ENCODE measurements at regions not wholly inside any gene's neighbourhood (a gene's known extent, or its start where the extent isn't known, plus 50 kb on each side); places are given as distances from the start of the nearest gene placed in this dataset.

DNA sequence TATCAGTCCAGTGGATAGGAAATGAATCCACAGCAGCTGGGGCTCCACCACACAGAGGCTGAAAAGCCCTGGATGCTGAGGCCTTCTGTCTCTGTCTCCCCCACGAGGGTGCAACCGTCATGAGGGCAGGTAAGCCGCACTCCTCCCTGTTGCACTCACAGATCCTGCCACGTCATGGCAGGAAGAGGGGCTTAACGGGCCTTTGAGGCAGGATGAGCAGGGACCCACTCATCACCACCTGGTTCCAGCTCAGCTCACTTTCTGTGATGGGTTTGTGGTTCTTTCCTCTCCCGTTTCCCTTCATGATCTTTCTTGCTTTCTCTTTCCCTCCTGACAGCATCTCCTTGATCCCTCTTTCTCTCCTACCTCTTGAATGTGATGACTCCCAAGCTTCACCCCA, 575.2 kb downstream of the CCDC171 start:
- DNase-seq (ENCODE audit: low spot score), result no peak

GRCh38 chr9:16131264-16131663, 578.4 kb downstream of the CCDC171 start:
- DNase-seq (ENCODE audit: low spot score), result peak; percentile 22

DNA sequence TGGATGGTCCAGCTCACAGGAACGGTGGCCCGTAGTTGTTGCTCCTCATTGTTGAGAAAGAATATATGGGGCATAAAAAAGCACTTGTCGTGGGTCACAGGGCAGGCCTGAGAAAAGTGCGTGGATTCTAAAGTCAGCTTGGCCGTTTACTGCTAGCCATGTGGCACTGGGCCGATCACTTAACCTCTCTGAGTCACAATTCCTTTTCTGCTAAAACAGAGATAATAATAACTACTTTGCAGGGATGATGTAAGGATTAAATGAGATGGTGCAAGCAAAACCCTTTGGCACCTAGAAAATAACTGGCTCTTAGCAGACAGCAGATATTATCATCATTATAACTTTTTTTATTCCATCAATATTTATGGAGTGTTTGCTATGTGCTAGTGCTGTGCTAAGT, 579.7 kb downstream of the CCDC171 start:
- no peak for DNase-seq (ENCODE audit: low spot score)

DNA sequence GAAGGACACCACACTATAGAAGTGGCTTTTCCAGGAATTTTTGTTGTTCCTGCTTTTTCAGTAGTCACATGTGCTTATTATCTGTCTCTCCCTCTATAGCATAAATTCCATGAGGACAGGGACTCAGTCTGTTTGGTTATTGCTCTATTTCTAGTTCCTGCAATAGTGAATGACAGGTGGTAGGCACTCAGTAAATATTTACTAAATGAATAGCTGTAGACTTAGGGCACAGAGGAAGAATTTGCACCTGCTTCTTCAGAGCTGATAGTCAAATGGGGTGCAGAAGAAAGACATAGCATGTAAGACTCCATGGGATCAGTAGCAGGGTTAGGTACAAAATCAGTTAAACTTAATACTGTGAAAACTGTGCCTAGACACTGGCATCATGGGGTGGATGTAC, 580.2 kb downstream of the CCDC171 start:
- no peak for DNase-seq (ENCODE audit: low spot score)

DNA sequence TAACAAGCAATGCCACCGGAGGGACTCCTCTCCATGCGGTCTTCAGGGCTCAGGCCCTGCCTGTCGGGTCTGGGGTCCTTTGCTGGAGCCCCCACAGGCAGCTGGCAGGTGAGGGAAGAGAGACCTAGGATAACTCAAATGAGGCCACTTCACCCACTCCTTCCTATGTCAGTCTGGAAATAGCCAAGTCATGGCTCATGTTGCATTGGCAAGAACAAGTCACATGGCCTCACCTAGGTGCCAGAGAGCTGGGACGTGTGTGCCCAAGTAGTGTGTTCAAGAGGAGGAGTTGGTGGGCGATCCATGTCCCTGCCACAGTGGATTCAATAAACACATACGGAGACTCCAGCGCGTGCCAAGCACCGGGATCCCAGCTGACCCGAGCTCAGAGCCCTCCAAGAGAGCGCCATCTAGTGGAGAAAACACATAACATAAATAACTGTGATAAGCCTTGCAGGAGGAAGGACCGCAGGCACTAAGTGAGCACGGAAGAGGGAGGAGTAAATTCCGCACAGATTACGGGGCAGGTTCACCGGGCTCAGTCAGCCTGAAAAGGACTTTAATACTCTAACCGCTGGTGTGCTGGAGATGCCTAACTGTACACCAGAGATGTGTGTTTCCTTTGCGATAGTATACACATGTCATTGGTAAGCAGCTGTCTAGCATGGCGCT, 580.8 kb downstream of the CCDC171 start:
- no peak for DNase-seq (ENCODE audit: low spot score)

GRCh38 chr9:16134351-16134750, 581.5 kb downstream of the CCDC171 start:
- no peak for DNase-seq (ENCODE audit: low spot score)

DNA sequence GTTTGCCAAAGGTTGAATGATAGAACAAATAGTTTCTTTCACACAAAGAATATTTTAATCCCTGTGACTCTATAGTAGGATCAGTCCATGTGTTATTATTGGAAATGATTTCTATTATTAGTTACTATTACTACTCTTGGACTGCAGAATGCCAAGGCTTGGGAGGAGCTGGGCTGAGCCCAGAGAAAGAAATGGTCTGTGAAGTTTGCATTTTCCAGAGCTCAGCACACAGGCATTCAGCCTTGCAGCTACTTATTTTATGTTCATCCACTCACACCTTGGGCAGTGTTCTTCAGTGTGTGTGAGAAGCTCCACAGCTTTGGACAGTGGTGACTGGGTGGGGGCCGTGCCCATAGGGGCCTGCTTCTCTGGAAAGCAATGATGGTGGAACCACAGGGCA, 583.1 kb downstream of the CCDC171 start:
- no peak for DNase-seq (ENCODE audit: low spot score)

DNA sequence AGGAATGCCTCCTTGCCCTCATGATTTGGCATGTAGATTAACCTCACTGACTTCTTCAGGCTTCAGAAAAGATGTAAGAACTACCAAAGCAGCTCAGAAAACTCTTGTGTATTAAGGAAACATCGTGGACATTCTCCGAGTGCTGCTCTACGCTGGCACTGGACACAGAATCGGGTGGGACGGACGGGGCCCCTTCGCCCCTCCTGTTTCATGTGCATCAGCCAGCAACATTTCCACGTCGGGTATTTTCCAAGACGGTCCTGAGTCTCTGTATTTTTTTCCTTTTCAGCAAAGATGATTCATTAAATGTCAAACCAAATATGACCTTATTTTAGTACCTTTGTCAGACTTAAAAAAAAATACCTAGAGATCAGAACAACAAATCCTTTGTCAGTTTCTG, 583.6 kb downstream of the CCDC171 start:
- DNase-seq (ENCODE audit: low spot score), result no peak

DNA sequence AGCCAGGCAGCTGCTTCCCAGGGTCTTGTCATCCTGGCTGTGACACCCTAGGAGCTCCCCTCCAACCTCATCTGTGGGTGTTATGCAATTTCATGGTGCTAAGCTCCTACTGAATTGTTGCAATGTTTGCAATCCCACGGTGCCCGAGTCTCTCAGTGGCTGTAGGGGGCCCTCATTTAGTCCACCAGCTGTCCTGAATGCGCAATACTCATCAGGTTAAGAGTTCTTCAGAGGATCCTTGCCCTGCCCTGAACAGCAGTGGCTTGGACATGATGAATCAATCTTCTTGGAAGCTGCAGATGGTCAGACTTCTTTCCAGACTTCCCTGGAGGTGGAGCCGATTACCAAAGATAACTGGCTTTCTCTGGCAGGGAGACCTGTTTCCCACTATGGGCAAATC, 584.1 kb downstream of the CCDC171 start:
- no peak for DNase-seq (ENCODE audit: low spot score)

DNA sequence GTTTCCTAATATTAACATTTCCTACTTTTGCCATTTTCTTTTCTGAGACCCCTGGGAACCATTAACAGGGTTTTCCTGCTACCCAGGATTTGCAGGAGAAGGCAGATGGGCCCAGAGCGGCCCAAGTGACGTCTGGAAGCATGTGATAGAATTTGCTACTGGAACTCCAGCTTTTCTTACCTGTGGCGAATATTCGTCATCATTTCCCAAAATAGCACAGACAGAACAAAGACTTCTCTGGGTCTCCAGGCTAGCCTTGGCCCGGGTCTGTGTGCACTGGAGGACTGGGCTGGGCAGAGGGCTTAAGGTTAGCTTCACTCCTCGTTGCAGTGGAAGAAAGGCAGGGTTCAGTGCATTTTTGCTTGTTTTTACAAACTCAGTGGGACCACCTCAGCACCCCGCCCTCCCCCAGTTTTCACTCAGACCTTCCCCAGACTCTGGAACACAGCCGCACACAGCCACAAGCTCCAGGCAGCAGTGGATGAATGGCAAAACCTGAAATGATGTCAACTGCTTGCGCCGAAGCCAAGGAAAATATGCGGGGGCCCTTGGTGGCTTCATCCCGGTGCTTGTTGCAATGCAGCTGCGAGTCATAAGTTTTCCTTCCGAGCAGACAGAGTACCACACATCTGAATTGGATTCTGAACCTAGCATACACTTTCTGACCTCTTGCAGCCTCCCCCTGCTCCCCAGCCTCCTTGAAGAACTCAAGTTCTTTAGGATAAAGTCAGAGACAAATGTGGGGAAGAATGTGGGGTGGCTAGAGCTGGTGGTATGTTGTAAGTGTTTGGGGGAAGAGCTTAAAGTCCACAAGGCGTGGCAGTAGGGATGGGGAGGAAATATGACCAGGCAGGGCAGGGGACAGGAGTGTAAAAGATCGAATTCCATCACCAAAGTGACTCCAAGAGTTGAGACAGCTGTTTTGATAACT, 586.0 kb downstream of the CCDC171 start:
- DNase-seq (ENCODE audit: low spot score), result no peak

DNA sequence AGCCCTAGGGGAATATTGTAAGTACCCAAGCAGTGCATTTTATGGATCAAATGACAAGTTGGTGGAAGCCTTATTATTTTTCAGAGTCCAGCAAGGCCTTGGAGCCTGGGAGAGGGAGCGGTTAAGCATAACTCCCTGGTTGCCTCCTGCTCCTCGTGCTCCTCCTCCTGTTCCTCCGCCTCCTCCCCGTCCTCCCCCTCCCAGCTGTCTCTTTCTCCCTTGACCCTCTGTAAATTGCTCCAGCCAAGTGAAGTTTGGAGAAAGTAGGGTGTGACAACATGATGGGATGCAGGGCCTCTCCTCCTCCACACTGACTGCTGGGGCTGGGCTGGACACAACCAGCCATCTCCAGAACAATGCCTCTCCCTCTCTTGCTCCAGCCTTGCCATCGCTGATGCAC, 586.9 kb downstream of the CCDC171 start:
- DNase-seq (ENCODE audit: low spot score), result no peak

DNA sequence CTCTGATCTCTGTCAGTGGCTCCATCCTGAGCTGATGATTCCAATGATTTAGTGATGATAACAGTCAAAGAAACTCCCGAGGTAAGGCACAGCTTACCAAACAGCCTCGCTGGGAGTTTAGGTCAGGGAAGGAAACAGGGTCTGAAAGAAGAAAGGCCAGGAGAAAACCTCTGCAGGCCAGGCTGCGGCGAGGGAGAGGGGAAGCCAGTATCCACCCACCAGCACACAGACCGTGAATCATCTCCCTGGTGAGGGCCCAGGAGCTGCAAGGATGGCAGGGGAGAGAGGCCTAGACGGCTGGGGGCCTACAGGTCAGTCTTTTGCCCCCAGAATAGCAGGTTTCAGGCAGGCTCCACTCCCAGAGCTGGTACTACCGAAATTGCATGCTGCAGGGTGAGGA, 590.5 kb downstream of the CCDC171 start:
- DNase-seq (ENCODE audit: low spot score), result no peak

DNA sequence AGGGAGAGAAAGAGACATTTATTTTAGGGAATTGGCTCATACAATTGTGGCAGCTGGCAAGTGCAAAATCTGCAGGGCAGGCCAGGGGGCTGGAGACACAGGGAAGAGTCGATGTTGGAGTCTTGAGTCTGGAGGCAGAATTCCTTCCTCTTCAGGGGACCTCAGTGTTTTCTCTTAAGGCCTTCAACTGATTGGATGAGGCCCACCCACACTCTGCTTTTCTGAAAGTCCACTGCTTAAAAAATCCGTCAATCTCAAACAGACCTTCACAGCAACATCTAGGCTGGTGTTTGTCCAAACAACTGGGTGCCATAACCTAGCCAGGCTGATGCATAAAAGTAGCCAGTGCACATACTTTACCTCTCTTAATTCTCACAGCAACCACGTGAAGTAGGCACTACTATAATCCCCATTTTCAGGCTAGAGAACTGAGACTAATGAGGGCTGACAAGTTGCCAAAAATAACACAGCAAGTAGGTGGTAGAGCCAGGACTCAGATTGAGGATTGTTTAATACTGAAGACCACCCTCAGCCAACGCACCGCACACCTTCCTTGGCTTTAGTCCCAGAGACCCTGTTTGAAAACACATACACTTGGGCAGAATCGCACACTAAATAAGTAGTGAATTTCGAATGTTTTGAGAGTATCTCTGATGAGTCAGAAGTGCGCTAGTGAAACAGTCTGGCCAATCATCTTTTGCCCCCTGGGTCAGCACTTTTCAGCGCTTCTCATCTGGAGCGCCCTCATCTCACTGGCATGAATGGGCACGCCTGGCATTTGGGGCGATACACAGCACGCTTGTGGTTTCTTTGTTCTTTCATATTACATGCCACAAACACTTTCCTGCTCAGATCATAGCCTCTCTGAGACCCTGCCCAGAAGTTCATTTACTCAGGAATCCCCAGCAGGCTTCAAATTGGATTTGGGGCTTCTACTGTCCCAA, 591.4 kb downstream of the CCDC171 start:
- DNase-seq (ENCODE audit: low spot score), result no peak

- peak; percentile 44 for DNase-seq (ENCODE audit: low spot score)
Measured at GRCh38 chr9:16145196-16145950, 592.5 kb downstream of the CCDC171 start.

GRCh38 chr9:16147726-16148125, 594.9 kb downstream of the CCDC171 start:
- DNase-seq (ENCODE audit: low spot score), result no peak

DNA sequence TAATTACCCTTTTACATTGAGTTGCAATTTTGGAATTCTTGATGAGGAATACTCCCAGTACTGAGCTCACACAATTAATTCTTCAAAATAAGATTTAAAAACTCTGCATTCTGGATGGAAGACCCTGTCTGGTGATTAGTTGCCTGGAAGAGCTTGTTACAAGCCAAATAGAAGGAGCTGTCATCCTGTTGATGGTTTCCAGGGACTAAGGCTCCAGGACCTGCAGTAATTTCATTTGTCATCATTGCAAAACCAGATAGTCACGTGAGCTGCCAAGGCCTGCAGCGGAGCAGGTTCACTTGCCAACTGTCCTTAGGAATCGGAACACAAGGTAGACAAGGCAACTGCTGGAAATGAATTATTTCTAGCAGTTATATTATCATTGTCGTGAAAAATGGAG, 597.7 kb downstream of the CCDC171 start:
- peak; percentile 96 for DNase-seq (ENCODE audit: low spot score)

DNA sequence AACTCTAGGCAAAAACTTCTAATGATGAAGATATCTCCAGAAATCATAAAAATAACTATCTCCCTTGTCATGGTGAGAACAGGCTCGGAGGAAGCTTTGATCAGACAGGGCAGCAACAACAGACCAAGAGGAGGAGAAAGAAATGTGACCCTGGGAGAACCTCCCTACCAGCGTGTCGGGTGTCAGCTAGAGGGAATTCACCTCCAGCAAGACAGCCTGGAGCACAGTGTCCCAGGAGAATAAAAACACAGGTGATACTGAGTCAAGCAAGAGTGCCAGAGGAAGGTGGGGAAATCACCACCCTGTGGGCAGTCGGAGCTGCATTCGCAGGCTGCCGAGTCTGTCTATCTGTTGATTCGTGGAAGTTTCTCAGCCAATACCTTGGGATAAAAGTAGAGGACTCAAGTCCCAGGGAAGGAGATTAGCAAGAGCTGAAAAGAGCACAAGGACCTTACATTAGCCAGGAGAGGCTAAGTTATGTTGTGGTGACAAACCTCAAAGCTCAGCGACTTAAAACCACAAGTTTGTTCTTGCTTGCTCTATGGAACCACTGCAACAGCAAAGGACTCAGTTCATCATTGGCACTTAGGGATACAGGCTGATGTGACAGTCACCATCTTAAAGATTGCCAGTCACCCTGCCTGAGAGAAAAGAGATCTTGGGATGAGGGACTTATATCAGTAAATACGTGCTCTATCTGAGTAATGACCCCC, 598.3 kb downstream of the CCDC171 start:
- no peak for DNase-seq (ENCODE audit: low spot score)

- peak; percentile 79 for DNase-seq (ENCODE audit: low spot score)
Measured at GRCh38 chr9:16152276-16153101, 599.6 kb downstream of the CCDC171 start.

- no peak for DNase-seq (ENCODE audit: low spot score)
Measured at GRCh38 chr9:16153221-16153620, 600.4 kb downstream of the CCDC171 start.

DNA sequence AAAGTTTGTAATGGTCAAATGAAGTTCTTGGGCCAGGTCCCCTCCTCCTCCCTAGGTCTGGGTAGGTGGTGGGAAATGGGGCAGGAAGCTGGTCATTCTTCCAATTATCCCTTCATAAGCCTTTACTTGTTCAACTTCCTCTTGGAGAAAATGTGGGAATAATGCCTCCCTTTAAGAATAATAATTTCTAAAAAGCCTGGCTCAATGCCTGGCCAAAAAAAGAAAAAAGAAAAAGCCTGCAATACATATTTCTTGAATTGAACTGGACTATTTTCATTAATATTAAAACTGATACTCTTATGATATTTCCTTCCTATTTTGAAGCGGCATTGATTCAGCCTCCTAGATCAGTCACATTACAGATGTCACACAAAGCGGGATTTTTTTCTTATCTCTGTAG, 600.9 kb downstream of the CCDC171 start:
- DNase-seq (ENCODE audit: low spot score), result no peak

Measured in SK-N-DZ (cell line).